Subcutaneous abdominal adipose tissue (tissue), 5 donors: ENCODE measurements at regions not wholly inside any gene's neighbourhood (a gene's known extent, or its start where the extent isn't known, plus 50 kb on each side); places are given as distances from the start of the nearest gene placed in this dataset.
A peak's percentile ranks its signal among the peaks of the same experiment; 100 is the strongest.

Experiments
- H3K27ac ChIP-seq: one replicate; pipeline ENCODE4 v1.7.0; 2013; ENCODE audit warnings: low read depth, mild to moderate bottlenecking, inconsistent platforms, low read length, moderate library complexity
- H3K27me3 ChIP-seq, 5 donors: one replicate each; pipeline ENCODE4 v1.7.0; 2013; ENCODE audit warnings: low read length in 5 of 5, inconsistent platforms in 1 of 5; ENCODE audit not compliant: control insufficient read depth in 5 of 5, insufficient read depth in 4 of 5
- H3K36me3 ChIP-seq, 5 donors: one replicate each; pipeline ENCODE4 v1.7.0; 2013; ENCODE audit warnings: low read length in 5 of 5; ENCODE audit not compliant: control insufficient read depth in 5 of 5, insufficient read depth in 5 of 5
- H3K4me1 ChIP-seq, 5 donors: one replicate each; pipeline ENCODE4 v1.7.0; 2013; ENCODE audit warnings: low read length in 5 of 5, mild to moderate bottlenecking in 3 of 5, moderate library complexity in 1 of 5; ENCODE audit not compliant: control insufficient read depth in 5 of 5, insufficient read depth in 5 of 5
- H3K4me3 ChIP-seq, 5 donors: one replicate each; pipeline ENCODE4 v1.7.0; 2013; ENCODE audit warnings: low read length in 5 of 5, low read depth in 1 of 5
- H3K9ac ChIP-seq, 5 donors: one replicate each; pipeline ENCODE4 v1.7.0; 2013; ENCODE audit warnings: low read length in 5 of 5, mild to moderate bottlenecking in 4 of 5, moderate library complexity in 3 of 5
- H3K9me3 ChIP-seq, 5 donors: one replicate each; pipeline ENCODE4 v1.7.0; 2013; ENCODE audit warnings: low read length in 5 of 5; ENCODE audit not compliant: control insufficient read depth in 5 of 5
- donor health status: healthy.
- donor health status: healthy.
- donor health status: healthy.
- donor health status: healthy.
- donor health status: healthy.

- peaks cover 0 to 19% (median 8%) of the 10 kb centered on the region in 5 donors for H3K4me1 ChIP-seq
- no peak overlapping the region for H3K4me3 ChIP-seq
- no peaks in the 10 kb centered on the region for H3K9me3 ChIP-seq
- no peaks in the 10 kb centered on the region for H3K27me3 ChIP-seq
- peak overlapping the region; percentile 25 for H3K27ac ChIP-seq
- no peak overlapping the region for H3K9ac ChIP-seq
- H3K36me3 ChIP-seq, result no peaks in the 10 kb centered on the region
These were observed 644.3 kb downstream of the IRS1 start for GRCh38 chr2:226155093-226155875.

- H3K9ac ChIP-seq, result no peak overlapping the region
- H3K4me1 ChIP-seq, result peaks cover 0 to 19% (median 7%) of the 10 kb centered on the region in 5 donors
- H3K27ac ChIP-seq, result peak overlapping the region; percentile 25
- no peaks in the 10 kb centered on the region for H3K9me3 ChIP-seq
- H3K36me3 ChIP-seq, result no peaks in the 10 kb centered on the region
- no peaks in the 10 kb centered on the region for H3K27me3 ChIP-seq
- no peak overlapping the region for H3K4me3 ChIP-seq
These were observed 645.0 kb downstream of the IRS1 start for GRCh38 chr2:226154610-226155009.

GRCh38 chr2:226153553-226153952 is 646.1 kb downstream of the IRS1 start:
- Histone ChIP-seq H3K9me3 (no peaks in the 10 kb centered on the region), H3K27me3 (no peaks in the 10 kb centered on the region), H3K9ac (no peak overlapping the region), H3K4me3 (no peak overlapping the region), H3K27ac (no peak overlapping the region), H3K4me1 (peaks cover 0 to 15% (median 0%) of the 10 kb centered on the region in 5 donors), H3K36me3 (no peaks in the 10 kb centered on the region)

GRCh38 chr2:226151157-226151556 is 648.5 kb downstream of the IRS1 start:
- Histone ChIP-seq H3K4me1 (peaks cover 0 to 15% (median 0%) of the 10 kb centered on the region in 5 donors), H3K27me3 (no peaks in the 10 kb centered on the region), H3K9ac (no peak overlapping the region), H3K36me3 (no peaks in the 10 kb centered on the region), H3K9me3 (peaks cover 0 to 4% (median 0%) of the 10 kb centered on the region in 5 donors), H3K27ac (peak overlapping the region; percentile 55), H3K4me3 (no peak overlapping the region)

GRCh38 chr2:226143091-226143490 is 656.5 kb downstream of the IRS1 start:
- Histone ChIP-seq H3K4me3 (no peak overlapping the region), H3K9ac (no peak overlapping the region), H3K4me1 (no peaks in the 10 kb centered on the region), H3K36me3 (no peaks in the 10 kb centered on the region), H3K9me3 (peaks cover 0 to 3% (median 0%) of the 10 kb centered on the region in 5 donors), H3K27me3 (no peaks in the 10 kb centered on the region), H3K27ac (no peak overlapping the region)

GRCh38 chr2:226142463-226142862 is 657.2 kb downstream of the IRS1 start:
- Histone ChIP-seq H3K36me3 (no peaks in the 10 kb centered on the region), H3K27me3 (no peaks in the 10 kb centered on the region), H3K9ac (no peak overlapping the region), H3K9me3 (no peaks in the 10 kb centered on the region), H3K4me1 (no peaks in the 10 kb centered on the region), H3K27ac (no peak overlapping the region), H3K4me3 (no peak overlapping the region)

GRCh38 chr2:226140594-226140993 is 659.0 kb downstream of the IRS1 start:
- no peaks in the 10 kb centered on the region for H3K27me3 ChIP-seq
- no peak overlapping the region for H3K9ac ChIP-seq
- no peak overlapping the region for H3K27ac ChIP-seq
- no peaks in the 10 kb centered on the region for H3K36me3 ChIP-seq
- no peak overlapping the region for H3K4me3 ChIP-seq
- H3K4me1 ChIP-seq, result peaks cover 0 to 7% (median 3%) of the 10 kb centered on the region in 5 donors
- H3K9me3 ChIP-seq, result no peaks in the 10 kb centered on the region

GRCh38 chr2:226139759-226140158 is 659.9 kb downstream of the IRS1 start:
- no peak overlapping the region for H3K9ac ChIP-seq
- H3K4me1 ChIP-seq, result peaks cover 0 to 10% (median 4%) of the 10 kb centered on the region in 5 donors
- H3K27ac ChIP-seq, result no peak overlapping the region
- no peaks in the 10 kb centered on the region for H3K27me3 ChIP-seq
- H3K4me3 ChIP-seq, result no peak overlapping the region
- no peaks in the 10 kb centered on the region for H3K9me3 ChIP-seq
- no peaks in the 10 kb centered on the region for H3K36me3 ChIP-seq

GRCh38 chr2:226137201-226137811 is 662.3 kb downstream of the IRS1 start:
- no peaks in the 10 kb centered on the region for H3K27me3 ChIP-seq
- no peak overlapping the region for H3K9ac ChIP-seq
- H3K4me3 ChIP-seq, result no peak overlapping the region
- no peaks in the 10 kb centered on the region for H3K9me3 ChIP-seq
- no peak overlapping the region for H3K27ac ChIP-seq
- H3K4me1 ChIP-seq, result peaks cover 0 to 10% (median 4%) of the 10 kb centered on the region in 5 donors
- no peaks in the 10 kb centered on the region for H3K36me3 ChIP-seq

GRCh38 chr2:226136739-226137138 is 662.9 kb downstream of the IRS1 start:
- no peak overlapping the region for H3K27ac ChIP-seq
- no peaks in the 10 kb centered on the region for H3K27me3 ChIP-seq
- no peak overlapping the region for H3K4me3 ChIP-seq

More at GRCh38 chr2:226136739-226137138, 662.9 kb downstream of the IRS1 start:
- Histone ChIP-seq H3K9me3 (no peaks in the 10 kb centered on the region), H3K4me1 (peaks cover 0 to 10% (median 4%) of the 10 kb centered on the region in 5 donors), H3K36me3 (no peaks in the 10 kb centered on the region), H3K9ac (no peak overlapping the region)
